ENCODE measurements at regions not wholly inside any gene's neighbourhood (a gene's known extent, or its start where the extent isn't known, plus 50 kb on each side); places are given as distances from the start of the nearest gene placed in this dataset.

DNA sequence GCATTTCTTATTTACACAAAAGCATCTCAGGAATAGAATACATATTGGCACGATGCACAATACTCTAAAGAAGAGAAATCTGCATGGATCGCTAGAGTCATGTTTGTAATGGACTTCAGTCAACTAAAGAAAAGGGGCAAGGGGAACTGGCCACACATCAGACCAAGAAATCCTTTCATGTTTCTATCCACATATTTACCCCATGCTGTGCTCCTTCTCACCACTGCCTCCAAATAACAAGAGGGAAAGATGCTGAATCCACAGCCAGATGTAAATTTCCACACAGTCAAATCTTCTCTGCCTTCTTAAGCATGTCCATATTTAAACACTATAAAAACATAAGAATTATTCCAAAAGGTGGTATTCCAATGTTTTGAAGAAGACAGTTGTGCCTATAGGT is 67.6 kb downstream of the COX18 start:
- Histone ChIP-seq H3K4me3 (ENCODE audit: low read length) (no peak overlapping the region), H3K9ac (ENCODE audit: low read depth, low read length) (no peak overlapping the region), H3K9me3 (ENCODE audit: insufficient read depth, low read depth, low read length) (no peaks in the 10 kb centered on the region), H3K27ac (ENCODE audit: low read depth, low read length) (no peak overlapping the region), H3K27me3 (ENCODE audit: insufficient read depth, low read length) (no peaks in the 10 kb centered on the region), H3K4me1 (ENCODE audit: insufficient read depth, low read length) (no peaks in the 10 kb centered on the region), H3K36me3 (ENCODE audit: insufficient read depth, low read length) (no peaks in the 10 kb centered on the region)
- WGBS, result 71% methylated on average over 2 of the region's 2 CpGs

DNA sequence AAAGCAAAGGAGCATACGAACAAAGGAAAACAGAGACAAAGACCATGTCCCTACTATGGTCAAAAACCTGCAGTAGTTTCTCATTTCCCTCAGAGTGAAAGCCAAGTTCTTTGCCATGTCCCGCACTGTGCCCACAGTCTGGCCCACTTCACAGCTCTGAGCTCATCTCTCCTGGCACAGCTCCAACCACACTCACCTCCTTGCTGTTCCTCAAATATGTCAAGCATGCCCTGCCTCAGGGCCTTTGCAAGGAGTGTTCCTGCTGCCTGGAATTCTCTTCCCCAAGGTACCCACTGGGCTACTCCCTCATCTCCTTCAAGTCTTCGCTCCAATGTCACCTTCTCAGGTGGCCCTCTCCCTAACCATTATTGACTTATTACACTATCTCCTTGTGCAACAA is 72.1 kb downstream of the COX18 start:
- H3K27me3 ChIP-seq (ENCODE audit: insufficient read depth, low read length), result no peaks in the 10 kb centered on the region
- H3K9ac ChIP-seq (ENCODE audit: low read depth, low read length), result no peak overlapping the region
- no peak overlapping the region for H3K4me3 ChIP-seq (ENCODE audit: low read length)
- whole genome bisulfite sequencing, result 93% methylated on average over 3 of the region's 3 CpGs
- 0 out of 2 replicates have a peak, but pooled peaks cover 3% of the 10 kb centered on the region for H3K4me1 ChIP-seq (ENCODE audit: insufficient read depth, low read length)
- H3K36me3 ChIP-seq (ENCODE audit: insufficient read depth, low read length), result no peaks in the 10 kb centered on the region
- no peaks in the 10 kb centered on the region for H3K9me3 ChIP-seq (ENCODE audit: insufficient read depth, low read depth, low read length)
- no peak overlapping the region for H3K27ac ChIP-seq (ENCODE audit: low read depth, low read length)

DNA sequence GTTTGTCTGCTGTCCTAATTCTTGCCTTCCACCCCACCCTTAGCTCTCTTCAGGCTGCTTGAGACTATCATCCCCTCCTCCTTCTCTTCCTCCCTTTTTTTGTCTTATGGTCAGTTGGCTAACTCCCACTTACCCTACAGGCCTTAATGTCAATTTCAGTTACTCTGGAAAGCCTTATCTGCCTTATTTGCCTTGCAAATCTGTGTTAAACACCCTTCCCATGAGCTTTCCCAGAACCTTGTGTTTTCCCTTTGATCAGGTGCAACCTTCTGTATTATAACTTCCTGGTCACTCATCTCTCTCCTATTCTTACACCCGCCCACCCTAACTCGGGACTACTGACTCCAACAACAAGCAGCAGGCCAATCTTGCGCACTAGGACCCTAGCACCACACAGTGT is 74.8 kb downstream of the COX18 start:
- no peaks in the 10 kb centered on the region for H3K36me3 ChIP-seq (ENCODE audit: insufficient read depth, low read length)
- no peaks in the 10 kb centered on the region for H3K9me3 ChIP-seq (ENCODE audit: insufficient read depth, low read depth, low read length)
- no peak overlapping the region for H3K9ac ChIP-seq (ENCODE audit: low read depth, low read length)
- H3K27me3 ChIP-seq (ENCODE audit: insufficient read depth, low read length), result no peaks in the 10 kb centered on the region
- 0 out of 2 replicates have a peak, but pooled peaks cover 3% of the 10 kb centered on the region for H3K4me1 ChIP-seq (ENCODE audit: insufficient read depth, low read length)
- WGBS, result 90% methylated on average over 2 of the region's 3 CpGs
- no peak overlapping the region for H3K4me3 ChIP-seq (ENCODE audit: low read length)
- no peak overlapping the region for H3K27ac ChIP-seq (ENCODE audit: low read depth, low read length)

DNA sequence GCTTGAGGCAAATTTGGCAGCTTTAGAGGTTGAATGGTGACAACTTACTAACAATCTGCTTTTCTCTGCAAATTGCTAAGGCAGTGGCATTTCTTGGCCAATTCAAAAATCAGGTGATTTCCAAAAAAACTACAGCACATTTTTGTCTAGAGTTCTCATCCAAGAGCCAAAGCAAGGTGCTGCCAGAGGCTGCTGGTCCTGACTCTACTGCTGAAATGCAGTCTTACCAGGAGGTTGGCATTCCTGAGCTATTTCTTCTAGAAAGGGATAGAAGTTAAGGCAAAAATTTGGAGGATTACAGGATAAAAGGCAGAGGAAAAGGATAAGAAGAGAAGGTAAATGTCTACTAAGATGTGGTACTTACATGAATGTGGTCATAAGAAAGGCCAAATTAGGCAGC is 75.6 kb downstream of the COX18 start:
- no peak overlapping the region for H3K9ac ChIP-seq (ENCODE audit: low read depth, low read length)
- no peaks in the 10 kb centered on the region for H3K9me3 ChIP-seq (ENCODE audit: insufficient read depth, low read depth, low read length)
- 0 out of 2 replicates have a peak, but pooled peaks cover 3% of the 10 kb centered on the region for H3K4me1 ChIP-seq (ENCODE audit: insufficient read depth, low read length)
- no peaks in the 10 kb centered on the region for H3K36me3 ChIP-seq (ENCODE audit: insufficient read depth, low read length)
- H3K27ac ChIP-seq (ENCODE audit: low read depth, low read length), result no peak overlapping the region
- no peak overlapping the region for H3K4me3 ChIP-seq (ENCODE audit: low read length)
- H3K27me3 ChIP-seq (ENCODE audit: insufficient read depth, low read length), result no peaks in the 10 kb centered on the region

DNA sequence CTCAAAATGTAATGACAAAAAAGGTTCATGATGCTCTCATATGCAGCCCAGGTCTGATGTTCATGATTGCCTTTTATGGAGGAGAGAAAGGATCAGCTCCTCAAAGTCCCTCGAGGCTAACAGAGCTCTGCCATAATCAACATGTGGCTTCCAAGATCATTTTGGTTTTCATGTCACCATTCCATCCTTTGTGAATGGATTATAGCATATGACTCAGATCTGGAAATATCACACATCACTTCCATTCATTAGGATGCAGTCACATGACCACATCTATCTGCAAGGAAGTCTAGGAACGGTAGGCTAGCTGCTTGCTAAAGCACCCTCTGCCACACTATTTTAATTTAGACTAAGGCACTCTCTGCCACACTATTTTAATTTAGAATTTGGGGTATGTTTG is 77.6 kb downstream of the COX18 start:
- no peaks in the 10 kb centered on the region for H3K9me3 ChIP-seq (ENCODE audit: insufficient read depth, low read depth, low read length)
- H3K27ac ChIP-seq (ENCODE audit: low read depth, low read length), result no peak overlapping the region
- H3K4me3 ChIP-seq (ENCODE audit: low read length), result no peak overlapping the region
- H3K36me3 ChIP-seq (ENCODE audit: insufficient read depth, low read length), result no peaks in the 10 kb centered on the region
- WGBS, result 97% methylated on average over 2 of the region's 2 CpGs
- no peaks in the 10 kb centered on the region for H3K27me3 ChIP-seq (ENCODE audit: insufficient read depth, low read length)
- no peak overlapping the region for H3K9ac ChIP-seq (ENCODE audit: low read depth, low read length)
- 0 out of 2 replicates have a peak, but pooled peaks cover 3% of the 10 kb centered on the region for H3K4me1 ChIP-seq (ENCODE audit: insufficient read depth, low read length)

DNA sequence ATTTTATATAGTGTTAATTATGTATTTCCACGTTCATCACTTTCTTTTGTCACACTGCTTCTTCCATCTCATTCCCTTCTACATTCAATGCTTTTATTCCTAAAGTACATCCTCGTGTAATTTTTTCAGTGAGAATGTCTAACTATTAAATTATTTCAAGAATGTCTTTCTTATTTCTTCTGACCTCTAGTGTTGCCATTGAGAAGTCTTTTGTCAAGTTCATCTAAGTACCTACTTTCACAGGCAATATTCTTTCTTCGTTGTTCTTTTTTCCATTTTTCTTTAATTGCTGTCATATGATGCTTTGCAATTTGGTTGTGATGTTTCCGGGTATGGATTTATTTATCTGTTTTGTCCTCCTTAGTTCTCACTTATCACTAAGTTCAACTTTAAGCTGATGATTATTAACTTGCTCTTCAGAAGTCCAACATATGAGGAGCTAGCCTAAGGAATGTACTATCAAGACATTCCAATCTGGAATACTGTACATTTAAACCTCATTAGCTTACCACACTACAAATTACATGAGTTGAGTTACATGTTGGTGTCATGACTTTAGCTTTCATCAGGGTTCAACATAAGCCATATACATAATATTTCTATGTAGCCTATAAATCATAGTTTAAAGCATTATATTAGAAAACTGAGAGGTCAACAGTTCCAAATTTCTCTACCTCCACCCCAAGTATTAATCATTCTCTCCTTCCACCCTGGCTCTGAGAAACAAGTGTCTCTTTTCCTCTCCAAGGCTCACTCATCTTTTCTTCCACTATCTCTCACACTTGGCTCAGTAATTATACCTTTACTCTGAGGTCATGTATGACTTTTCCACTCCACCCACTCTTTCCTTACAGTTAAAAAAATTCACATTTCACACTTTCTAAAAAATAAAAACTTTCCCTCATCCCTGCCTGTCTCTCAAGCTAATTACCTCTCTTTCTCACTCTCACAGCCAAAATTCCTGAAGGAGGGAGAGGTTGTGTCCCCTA is 81.5 kb downstream of the COX18 start:
- H3K27me3 ChIP-seq (ENCODE audit: insufficient read depth, low read length), result no peaks in the 10 kb centered on the region
- H3K4me3 ChIP-seq (ENCODE audit: low read length), result no peak overlapping the region
- no peak overlapping the region for H3K27ac ChIP-seq (ENCODE audit: low read depth, low read length)
- H3K9me3 ChIP-seq (ENCODE audit: insufficient read depth, low read depth, low read length), result no peaks in the 10 kb centered on the region
- peaks cover 13% of the 10 kb centered on the region for H3K4me1 ChIP-seq (ENCODE audit: insufficient read depth, low read length)
- no peaks in the 10 kb centered on the region for H3K36me3 ChIP-seq (ENCODE audit: insufficient read depth, low read length)
- 100% methylated on average over 1 of the region's 4 CpGs for WGBS
- no peak overlapping the region for H3K9ac ChIP-seq (ENCODE audit: low read depth, low read length)

DNA sequence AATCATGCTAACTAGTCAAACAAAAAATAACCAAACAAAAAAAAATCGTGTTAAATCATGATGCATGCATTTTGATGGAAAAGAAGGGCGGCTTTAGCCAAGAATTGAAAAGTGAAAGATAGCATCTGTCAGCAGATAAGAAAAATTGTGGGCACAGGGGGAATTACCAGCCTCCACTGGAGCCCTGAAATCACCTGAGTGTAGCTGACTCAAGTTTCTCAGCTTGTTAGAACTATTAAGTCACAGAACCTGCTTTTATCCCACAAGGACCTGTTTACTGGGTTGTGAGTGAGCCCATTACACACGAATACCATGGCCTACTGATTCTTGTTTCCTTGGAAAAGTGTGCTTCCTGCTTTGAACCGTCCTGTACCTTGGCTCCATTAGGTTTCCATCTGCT is 85.2 kb downstream of the COX18 start:
- 85% methylated on average over 4 of the region's 4 CpGs for WGBS
- Histone ChIP-seq H3K4me1 (ENCODE audit: insufficient read depth, low read length) (peaks cover 13% of the 10 kb centered on the region), H3K27me3 (ENCODE audit: insufficient read depth, low read length) (no peaks in the 10 kb centered on the region), H3K9me3 (ENCODE audit: insufficient read depth, low read depth, low read length) (no peaks in the 10 kb centered on the region), H3K4me3 (ENCODE audit: low read length) (no peak overlapping the region), H3K9ac (ENCODE audit: low read depth, low read length) (no peak overlapping the region), H3K27ac (ENCODE audit: low read depth, low read length) (no peak overlapping the region), H3K36me3 (ENCODE audit: insufficient read depth, low read length) (no peaks in the 10 kb centered on the region)

DNA sequence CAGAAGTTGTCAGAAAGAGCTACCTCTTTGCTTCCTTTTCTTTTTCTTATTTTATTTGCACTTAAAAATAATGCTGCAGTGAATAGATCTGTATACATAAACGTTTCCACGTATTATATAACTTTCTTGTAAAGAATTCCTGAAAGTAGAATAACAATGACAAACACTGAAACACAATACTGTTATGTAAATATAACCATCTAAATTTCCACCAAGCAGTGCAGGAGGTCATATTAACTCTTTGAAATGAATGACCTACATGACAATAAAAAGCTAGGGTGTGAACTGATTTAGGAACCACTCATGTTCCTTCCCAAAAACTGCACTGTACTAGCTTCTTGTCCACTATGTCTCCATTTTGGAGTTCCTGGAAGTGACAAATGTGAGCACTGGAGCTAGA is 85.8 kb downstream of the COX18 start:
- no peak overlapping the region for H3K27ac ChIP-seq (ENCODE audit: low read depth, low read length)
- H3K4me3 ChIP-seq (ENCODE audit: low read length), result no peak overlapping the region
- H3K4me1 ChIP-seq (ENCODE audit: insufficient read depth, low read length), result peaks cover 13% of the 10 kb centered on the region
- no peak overlapping the region for H3K9ac ChIP-seq (ENCODE audit: low read depth, low read length)
- no CpG with 5 or more reads among the region's 2 CpGs for WGBS
- H3K27me3 ChIP-seq (ENCODE audit: insufficient read depth, low read length), result no peaks in the 10 kb centered on the region
- H3K36me3 ChIP-seq (ENCODE audit: insufficient read depth, low read length), result no peaks in the 10 kb centered on the region
- H3K9me3 ChIP-seq (ENCODE audit: insufficient read depth, low read depth, low read length), result no peaks in the 10 kb centered on the region

DNA sequence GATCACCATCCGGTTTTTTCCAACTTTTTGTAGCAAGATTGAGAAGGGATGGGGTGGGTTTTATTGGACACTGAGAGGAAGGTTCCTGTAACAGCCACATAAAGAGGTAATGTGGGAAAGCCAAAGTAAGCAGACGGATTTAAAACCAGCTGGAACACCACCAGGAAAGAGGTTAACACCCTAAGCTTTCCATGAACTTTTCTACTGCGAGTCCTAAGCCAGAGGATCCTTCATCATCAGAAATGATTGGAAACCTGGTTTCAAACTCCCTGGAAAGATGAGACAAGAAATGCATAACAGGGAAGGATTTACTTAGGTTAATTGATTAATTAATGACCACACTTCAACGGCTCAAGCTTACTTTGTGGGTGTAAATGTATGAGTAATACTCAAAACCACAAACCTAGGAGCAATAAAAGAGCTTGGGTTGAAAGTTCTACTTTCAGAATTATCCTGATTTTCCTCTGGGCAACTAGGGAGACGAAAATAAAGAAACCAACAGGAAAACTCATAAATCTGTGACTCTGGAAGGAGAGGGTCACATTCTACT is 91.5 kb downstream of the COX18 start:
- WGBS, result 97% methylated on average over 4 of the region's 5 CpGs

DNA sequence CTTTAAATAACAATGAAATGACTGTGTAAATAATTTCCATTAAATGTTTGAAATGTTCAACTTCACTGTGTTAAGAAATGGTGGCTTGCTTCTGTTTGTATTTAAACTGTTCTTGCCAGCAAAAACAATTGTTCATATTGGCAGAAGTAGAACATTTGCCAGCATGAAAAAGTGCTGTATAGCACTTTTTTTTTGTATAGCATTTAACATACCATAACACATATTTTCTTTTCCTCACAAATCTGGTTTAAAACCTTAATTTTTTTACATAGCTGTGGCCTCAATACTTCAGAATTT is 94.1 kb downstream of the COX18 start:
- H3K4me3 ChIP-seq (ENCODE audit: low read length), result no peak overlapping the region
- no peaks in the 10 kb centered on the region for H3K9me3 ChIP-seq (ENCODE audit: insufficient read depth, low read depth, low read length)
- H3K9ac ChIP-seq (ENCODE audit: low read depth, low read length), result no peak overlapping the region
- no peaks in the 10 kb centered on the region for H3K4me1 ChIP-seq (ENCODE audit: insufficient read depth, low read length)
- no peak overlapping the region for H3K27ac ChIP-seq (ENCODE audit: low read depth, low read length)
- H3K27me3 ChIP-seq (ENCODE audit: insufficient read depth, low read length), result no peaks in the 10 kb centered on the region
- H3K36me3 ChIP-seq (ENCODE audit: insufficient read depth, low read length), result no peaks in the 10 kb centered on the region

More for the DNA sequence above, 91.5 kb downstream of the COX18 start:
- Histone ChIP-seq H3K9me3 (ENCODE audit: insufficient read depth, low read depth, low read length) (no peaks in the 10 kb centered on the region), H3K4me3 (ENCODE audit: low read length) (no peak overlapping the region), H3K36me3 (ENCODE audit: insufficient read depth, low read length) (no peaks in the 10 kb centered on the region), H3K9ac (ENCODE audit: low read depth, low read length) (no peak overlapping the region), H3K27ac (ENCODE audit: low read depth, low read length) (no peak overlapping the region), H3K27me3 (ENCODE audit: insufficient read depth, low read length) (no peaks in the 10 kb centered on the region), H3K4me1 (ENCODE audit: insufficient read depth, low read length) (no peaks in the 10 kb centered on the region)

DNA sequence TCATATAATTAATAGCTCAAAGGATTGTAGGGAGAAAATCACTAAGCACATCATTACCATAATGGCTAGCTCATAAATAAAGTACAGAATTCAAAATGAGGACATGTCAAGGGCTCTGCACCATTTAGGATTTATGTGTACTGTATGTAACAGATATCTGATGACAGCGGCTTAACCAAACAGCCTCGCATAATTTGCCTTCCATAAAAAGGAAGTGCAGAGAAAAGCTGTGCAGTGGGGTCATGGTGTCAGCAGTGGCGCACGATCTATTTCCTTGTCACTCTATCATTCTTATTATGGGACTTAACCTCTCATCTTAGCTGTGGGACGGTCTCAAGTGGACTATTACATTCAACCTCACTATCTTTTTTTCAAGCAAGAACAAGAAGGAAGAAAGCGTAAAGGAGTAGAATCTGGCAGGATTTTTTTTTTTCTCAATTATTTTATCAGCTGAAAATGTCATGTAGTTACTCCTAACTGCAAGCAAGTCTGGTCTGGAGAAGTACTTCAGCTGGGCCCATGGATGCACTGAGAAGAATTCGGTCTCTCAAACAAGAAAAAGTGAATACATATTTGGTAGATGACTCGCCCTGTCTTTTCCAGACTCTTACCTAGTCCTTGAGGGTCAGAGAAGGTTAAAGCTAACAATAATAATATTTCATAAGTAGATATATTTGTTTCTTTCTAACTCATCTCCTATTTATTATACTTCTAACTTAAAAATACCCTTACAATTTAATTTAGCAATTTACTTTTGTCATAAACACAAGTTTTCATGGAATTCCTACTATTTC is 94.6 kb downstream of the COX18 start:
- Histone ChIP-seq H3K9ac (ENCODE audit: low read depth, low read length) (no peak overlapping the region), H3K4me3 (ENCODE audit: low read length) (no peak overlapping the region), H3K4me1 (ENCODE audit: insufficient read depth, low read length) (no peaks in the 10 kb centered on the region), H3K36me3 (ENCODE audit: insufficient read depth, low read length) (no peaks in the 10 kb centered on the region), H3K9me3 (ENCODE audit: insufficient read depth, low read depth, low read length) (no peaks in the 10 kb centered on the region), H3K27ac (ENCODE audit: low read depth, low read length) (no peak overlapping the region), H3K27me3 (ENCODE audit: insufficient read depth, low read length) (no peaks in the 10 kb centered on the region)
- 90% methylated on average over 6 of the region's 8 CpGs for WGBS
